Motor neuron (in vitro differentiated cells): ENCODE measurements at regions not wholly inside any gene's neighbourhood (a gene's known extent, or its start where the extent isn't known, plus 50 kb on each side); places are given as distances from the start of the nearest gene placed in this dataset.

Experiments used
- ATAC-seq, 8 experiments: fragments of 200-7000 bp; cut with Tn5 transposase; replicated peaks in 6 of 8; 2 replicates each; pipeline ENCODE4 v1.8.0; 2021; ENCODE audit warnings: mild to moderate bottlenecking in 8 of 8, moderate library complexity in 8 of 8
- H3K27ac ChIP-seq, 2 donors: fragments of 250-450 bp; sonication (Bioruptor Pico); 2 replicates each; pipeline ENCODE4 v1.9.0; 2021; ENCODE audit warnings: antibody characterized with exemption in 2 of 2, mild to moderate bottlenecking in 2 of 2, moderate library complexity in 1 of 2
- H3K4me1 ChIP-seq, 2 donors: fragments of 250-450 bp; sonication (Bioruptor Pico); replicated peaks in 1 of 2; 2 replicates each; pipeline ENCODE4 v1.6.1; 2021; ENCODE audit warnings: antibody characterized with exemption in 2 of 2, mild to moderate bottlenecking in 2 of 2, moderate library complexity in 1 of 2
- H3K4me3 ChIP-seq, 5 donors: fragments of 250-450 bp; sonication (Bioruptor Pico); 2 replicates each; pipeline ENCODE4 v1.9.0; 2021; ENCODE audit warnings: antibody characterized with exemption in 5 of 5, mild to moderate bottlenecking in 5 of 5, moderate library complexity in 4 of 5
- WGBS, 10 experiments: fragments of 450-650 bp; shearing (Covaris generic); methylation state at CpG; one replicate each; pipeline ENCODE4 v1.0.0; 2022; 5-methylcytosine and 5-hydroxymethylcytosine counted together
- in situ Hi-C, 9 experiments: fragments of 400-800 bp; cut with MboI; loops; one replicate each; pipeline ENCODE4 v1.15.0; 2021; ENCODE audit warnings: low sequenced_read_pairs in 9 of 9, low pct_unique_long_range_greater_than_20kb in 2 of 9; ENCODE audit not compliant: unreplicated experiment in 9 of 9

- ATAC-seq, result peak; percentile 3 to 84 (median 80)
- H3K4me1 ChIP-seq, result peaks cover 24 to 30% of the 10 kb centered on the region in 2 donors
- WGBS, 10 experiments, result 0 to 30% (median 0%) methylated on average over 1 to 2 of the region's 2 CpGs; no CpG with 5 or more reads in 5 of the 10 experiments
- H3K4me3 ChIP-seq, result no peak overlapping the region
- in situ Hi-C loops, result loop anchor here in 7 of 9 experiments (10.0 to 25.0 kb wide), 3 partner anchors 138 to 148 kb away; no protein-coding TSS in a partner anchor
- H3K27ac ChIP-seq, result peak overlapping the region; percentile 35 to 69
These were observed 126.0 kb upstream of the IPO9 start for GRCh38 chr1:201702936-201703335.

GRCh38 chr1:201703621-201704438 is 125.1 kb upstream of the IPO9 start:
- in situ Hi-C loops, result loop anchor here in 7 of 9 experiments (10.0 to 25.0 kb wide), 3 partner anchors 139 to 149 kb away; no protein-coding TSS in a partner anchor
- H3K27ac ChIP-seq, result peak overlapping the region; percentile 35 to 69
- peaks cover 28 to 33% of the 10 kb centered on the region in 2 donors for H3K4me1 ChIP-seq
- WGBS, 10 experiments, result 0 to 40% (median 8%) methylated on average over 1 to 18 of the region's 23 CpGs; no CpG with 5 or more reads in 2 of the 10 experiments
- H3K4me3 ChIP-seq, result no peak overlapping the region
- peak; percentile 77 to 96 (median 83) for ATAC-seq

- 0 to 80% (median 50%) methylated on average over 1 to 2 of the region's 2 CpGs; no CpG with 5 or more reads in 6 of the 10 experiments for WGBS, 10 experiments
- no peak overlapping the region for H3K4me3 ChIP-seq
- peak overlapping the region in 1 of 2 donors; percentile 46 for H3K27ac ChIP-seq
- in situ Hi-C loops, result loop anchor here in 7 of 9 experiments (10.0 to 25.0 kb wide), 3 partner anchors 140 to 150 kb away; no protein-coding TSS in a partner anchor
- no peak for ATAC-seq
- H3K4me1 ChIP-seq, result peaks cover 28 to 33% of the 10 kb centered on the region in 2 donors
These were observed 124.5 kb upstream of the IPO9 start for GRCh38 chr1:201704439-201704792.

- in situ Hi-C loops, result loop anchor here in 8 of 9 experiments (5.0 to 25.0 kb wide), 4 partner anchors 141 to 151 kb away; no protein-coding TSS in a partner anchor
- Histone ChIP-seq H3K4me3 (no peak overlapping the region), H3K4me1 (peaks cover 28 to 37% of the 10 kb centered on the region in 2 donors), H3K27ac (no peak overlapping the region)
- no peak for ATAC-seq
- WGBS, 10 experiments, result 86 to 100% (median 93%) methylated on average over 1 to 9 of the region's 9 CpGs; no CpG with 5 or more reads in 1 of the 10 experiments
These were observed 123.6 kb upstream of the IPO9 start for GRCh38 chr1:201705389-201705788.

- Histone ChIP-seq H3K27ac (no peak overlapping the region), H3K4me1 (peaks cover 28 to 37% of the 10 kb centered on the region in 2 donors), H3K4me3 (no peak overlapping the region)
- in situ Hi-C loops, result loop anchor here in 8 of 9 experiments (5.0 to 25.0 kb wide), 4 partner anchors 141 to 151 kb away; no protein-coding TSS in a partner anchor
- 83 to 100% (median 100%) methylated on average over 1 of the region's 1 CpG; no CpG with 5 or more reads in 7 of the 10 experiments for WGBS, 10 experiments
- no peak for ATAC-seq
These were observed 122.8 kb upstream of the IPO9 start for GRCh38 chr1:201706109-201706508.

GRCh38 chr1:201707027-201707426 is 121.9 kb upstream of the IPO9 start:
- in situ Hi-C loops, result loop anchor here in 8 of 9 experiments (5.0 to 25.0 kb wide), 4 partner anchors 142 to 152 kb away; no protein-coding TSS in a partner anchor
- ATAC-seq, result no peak
- no peak overlapping the region for H3K4me3 ChIP-seq
- no peak overlapping the region for H3K27ac ChIP-seq
- 40 to 100% (median 94%) methylated on average over 1 to 5 of the region's 7 CpGs; no CpG with 5 or more reads in 2 of the 10 experiments for WGBS, 10 experiments
- peaks cover 28 to 37% of the 10 kb centered on the region in 2 donors for H3K4me1 ChIP-seq

- 0 to 83% (median 42%) methylated on average over 1 to 2 of the region's 2 CpGs; no CpG with 5 or more reads in 2 of the 10 experiments for WGBS, 10 experiments
- Histone ChIP-seq H3K4me3 (no peak overlapping the region), H3K4me1 (peaks cover 25 to 32% of the 10 kb centered on the region in 2 donors), H3K27ac (no peak overlapping the region)
- in situ Hi-C loops, result loop anchor here in 8 of 9 experiments (5.0 to 25.0 kb wide), 4 partner anchors 143 to 153 kb away; no protein-coding TSS in a partner anchor
- ATAC-seq, result no peak
These were observed 121.3 kb upstream of the IPO9 start for GRCh38 chr1:201707656-201708055.

- H3K27ac ChIP-seq, result no peak overlapping the region
- no peak overlapping the region for H3K4me3 ChIP-seq
- peaks cover 20 to 27% of the 10 kb centered on the region in 2 donors for H3K4me1 ChIP-seq
- in situ Hi-C loops, result loop anchor here in 8 of 9 experiments (5.0 to 25.0 kb wide), 4 partner anchors 143 to 153 kb away; no protein-coding TSS in a partner anchor
- WGBS, 10 experiments, result 0 to 92% (median 78%) methylated on average over 1 to 3 of the region's 4 CpGs; no CpG with 5 or more reads in 5 of the 10 experiments
- peak in 5 of 8 experiments; percentile 3 to 63 (median 12) for ATAC-seq
These were observed 120.9 kb upstream of the IPO9 start for GRCh38 chr1:201708085-201708512.

- no peak overlapping the region for H3K27ac ChIP-seq
- in situ Hi-C loops, result loop anchor here in 8 of 9 experiments (5.0 to 25.0 kb wide), 4 partner anchors 144 to 154 kb away; no protein-coding TSS in a partner anchor
- 81 to 100% (median 87%) methylated on average over 1 to 5 of the region's 5 CpGs; no CpG with 5 or more reads in 5 of the 10 experiments for WGBS, 10 experiments
- peaks cover 14 to 21% of the 10 kb centered on the region in 2 donors for H3K4me1 ChIP-seq
- no peak overlapping the region for H3K4me3 ChIP-seq
- ATAC-seq, result no peak
These were observed 120.3 kb upstream of the IPO9 start for GRCh38 chr1:201708691-201709090.

- WGBS, 10 experiments, result 28 to 100% (median 77%) methylated on average over 1 to 3 of the region's 4 CpGs; no CpG with 5 or more reads in 1 of the 10 experiments
- peak; percentile 33 to 88 (median 73) for ATAC-seq
- Histone ChIP-seq H3K4me1 (peaks cover 7 to 16% of the 10 kb centered on the region in 2 donors), H3K27ac (no peak overlapping the region), H3K4me3 (no peak overlapping the region)
- in situ Hi-C loops, result loop anchor here in 8 of 9 experiments (5.0 to 25.0 kb wide), 5 partner anchors 75 to 155 kb away; no protein-coding TSS in a partner anchor
These were observed 119.2 kb upstream of the IPO9 start for GRCh38 chr1:201709564-201710295.

GRCh38 chr1:201710632-201711597 is 118.0 kb upstream of the IPO9 start:
- 0 to 95% (median 67%) methylated on average over 1 to 7 of the region's 8 CpGs; no CpG with 5 or more reads in 2 of the 10 experiments for WGBS, 10 experiments
- no peak overlapping the region for H3K27ac ChIP-seq
- H3K4me1 ChIP-seq, result peaks cover 7 to 16% of the 10 kb centered on the region in 2 donors
- H3K4me3 ChIP-seq, result no peak overlapping the region
- in situ Hi-C loops, result loop anchor here in 5 of 9 experiments (10.0 to 25.0 kb wide), 2 partner anchors 74 to 149 kb away; no protein-coding TSS in a partner anchor
- ATAC-seq, result no peak
